Neural crest cell (in vitro differentiated cells): ENCODE measurements at regions not wholly inside any gene's neighbourhood (a gene's known extent, or its start where the extent isn't known, plus 50 kb on each side); places are given as distances from the start of the nearest gene placed in this dataset.
"Not testable (repeated sequence)": the region's sequence is repeated elsewhere in the genome, so short reads cannot be mapped to it uniquely, and the experiment has no call there.

ENCODE experiments used
- DNase-seq: peaks from one replicate; pipeline ENCODE4 v3.0.0; 2021; ENCODE audit warnings: low read depth, mixed read lengths, low spot score
- H3K27ac Mint-ChIP-seq: one replicate; pipeline ENCODE4 v1.8.0; 2021; ENCODE audit warnings: mild to moderate bottlenecking, mixed read lengths; ENCODE audit not compliant: unreplicated experiment
- H3K27me3 Mint-ChIP-seq: 2 replicates; pipeline ENCODE4 v1.8.0; 2021; ENCODE audit warnings: low read depth, mild to moderate bottlenecking, mixed read lengths
- H3K36me3 Mint-ChIP-seq: 2 replicates; pipeline ENCODE4 v1.8.0; 2021; ENCODE audit warnings: low read depth, mild to moderate bottlenecking, mixed read lengths
- H3K4me1 Mint-ChIP-seq: 2 replicates; pipeline ENCODE4 v1.8.0; 2021; ENCODE audit warnings: mixed read lengths
- H3K4me3 Mint-ChIP-seq: one replicate; pipeline ENCODE4 v1.8.0; 2021; ENCODE audit warnings: mild to moderate bottlenecking, mixed read lengths
- H3K9me3 Mint-ChIP-seq: 2 replicates; pipeline ENCODE4 v1.8.0; 2021; ENCODE audit warnings: mixed read lengths
- CTCF ChIP-seq: fragments of 200-600 bp; sonication (generic); conservative IDR thresholded peaks from 2 replicates; pipeline ENCODE4 v1.5.0; 2021; ENCODE audit warnings: antibody characterized with exemption, mild to moderate bottlenecking

- Mint-ChIP-seq H3K9me3 (no peaks in the 10 kb centered on the region), H3K27me3 (no peaks in the 10 kb centered on the region), H3K4me1 (no peaks in the 10 kb centered on the region), H3K4me3 (no peak overlapping the region), H3K27ac (no peak overlapping the region), H3K36me3 (no peaks in the 10 kb centered on the region)
- TF ChIP-seq CTCF = no peak
- DNase-seq = no peak
Measured at GRCh38 chrX:84865113-84865512, 138.6 kb upstream of the APOOL start.

- not testable (repeated sequence) for H3K27ac Mint-ChIP-seq, H3K36me3 Mint-ChIP-seq, H3K4me1 Mint-ChIP-seq, H3K9me3 Mint-ChIP-seq, DNase-seq, H3K4me3 Mint-ChIP-seq, H3K27me3 Mint-ChIP-seq
Measured at GRCh38 chrX:84870281-84870680, 133.4 kb upstream of the APOOL start.

GRCh38 chrX:84872160-84872771 lies 131.4 kb upstream of the APOOL start:
- H3K27ac Mint-ChIP-seq = not testable (repeated sequence)

GRCh38 chrX:84873176-84873575 lies 130.5 kb upstream of the APOOL start:
- no peaks in the 10 kb centered on the region for H3K36me3 Mint-ChIP-seq
- H3K4me1 Mint-ChIP-seq = no peaks in the 10 kb centered on the region
- no peaks in the 10 kb centered on the region for H3K27me3 Mint-ChIP-seq
- no peak overlapping the region for H3K27ac Mint-ChIP-seq
- H3K9me3 Mint-ChIP-seq = no peaks in the 10 kb centered on the region
- no peak for TF ChIP-seq CTCF
- DNase-seq = no peak
- no peak overlapping the region for H3K4me3 Mint-ChIP-seq

More at GRCh38 chrX:84872160-84872771, 131.4 kb upstream of the APOOL start:
- DNase-seq, H3K9me3 Mint-ChIP-seq, H3K27me3 Mint-ChIP-seq, H3K36me3 Mint-ChIP-seq, H3K4me3 Mint-ChIP-seq, H3K4me1 Mint-ChIP-seq: not testable (repeated sequence)

- Mint-ChIP-seq H3K36me3 (no peaks in the 10 kb centered on the region), H3K27me3 (no peaks in the 10 kb centered on the region), H3K4me1 (no peaks in the 10 kb centered on the region), H3K27ac (no peak overlapping the region), H3K9me3 (no peaks in the 10 kb centered on the region), H3K4me3 (no peak overlapping the region)
- DNase-seq = no peak
- no peak for TF ChIP-seq CTCF
Measured at GRCh38 chrX:84876876-84877275, 126.8 kb upstream of the APOOL start.

- H3K4me3 Mint-ChIP-seq = no peak overlapping the region
- H3K4me1 Mint-ChIP-seq = peaks cover 4% of the 10 kb centered on the region
- H3K27me3 Mint-ChIP-seq = no peaks in the 10 kb centered on the region
- TF ChIP-seq CTCF = no peak
- no peak overlapping the region for H3K27ac Mint-ChIP-seq
- peaks cover under 1% of the 10 kb centered on the region for H3K9me3 Mint-ChIP-seq
- DNase-seq = no peak
- H3K36me3 Mint-ChIP-seq = no peaks in the 10 kb centered on the region
Measured at GRCh38 chrX:84893897-84894296, 109.8 kb upstream of the APOOL start.
